ENCODE measurements at regions not wholly inside any gene's neighbourhood (a gene's known extent, or its start where the extent isn't known, plus 50 kb on each side); places are given as distances from the start of the nearest gene placed in this dataset.
"Not testable (repeated sequence)": the region's sequence is repeated elsewhere in the genome, so short reads cannot be mapped to it uniquely, and the experiment has no call there.

- no peak for DNase-seq
Measured at GRCh38 chr4:66805582-66805981, 739.7 kb downstream of the CENPC start.

- DNase-seq: no peak
Measured at GRCh38 chr4:66804979-66805378, 740.3 kb downstream of the CENPC start.

GRCh38 chr4:66797608-66798007, 747.7 kb downstream of the CENPC start:
- no peak for DNase-seq

- DNase-seq: no peak
Measured at GRCh38 chr4:66795724-66796123, 749.6 kb downstream of the CENPC start.

GRCh38 chr4:66794390-66795034, 750.8 kb downstream of the CENPC start:
- DNase-seq: no peak

- DNase-seq: no peak
Measured at GRCh38 chr4:66791686-66792085, 753.6 kb downstream of the CENPC start.

GRCh38 chr4:66785479-66785878, 759.8 kb downstream of the CENPC start:
- no peak for DNase-seq

- DNase-seq: not testable (repeated sequence)
Measured at GRCh38 chr4:66782751-66783150, 762.6 kb downstream of the CENPC start.

- no peak for DNase-seq
Measured at GRCh38 chr4:66777097-66777496, 768.2 kb downstream of the CENPC start.

GRCh38 chr4:66769441-66769840, 775.9 kb downstream of the CENPC start:
- DNase-seq: no peak

GRCh38 chr4:66767442-66767841, 777.9 kb downstream of the CENPC start:
- no peak for DNase-seq

GRCh38 chr4:66766557-66766956, 778.7 kb downstream of the CENPC start:
- no peak for DNase-seq

- DNase-seq: no peak
Measured at GRCh38 chr4:66750273-66750672, 795.0 kb downstream of the CENPC start.

GRCh38 chr4:66746918-66747317, 798.4 kb downstream of the CENPC start:
- DNase-seq: not testable (repeated sequence)

GRCh38 chr4:66741081-66741480, 804.2 kb downstream of the CENPC start:
- no peak for DNase-seq

- DNase-seq: peak; percentile 3
Measured at GRCh38 chr4:66736606-66737005, 808.7 kb downstream of the CENPC start.

GRCh38 chr4:66728280-66728679, 817.0 kb downstream of the CENPC start:
- DNase-seq: no peak

GRCh38 chr4:66712301-66712921, 832.9 kb downstream of the CENPC start:
- DNase-seq: not testable (repeated sequence)

- no peak for DNase-seq
Measured at GRCh38 chr4:66704243-66704642, 841.1 kb downstream of the CENPC start.

GRCh38 chr4:66694739-66695138, 850.6 kb downstream of the CENPC start:
- DNase-seq: no peak

GRCh38 chr4:66693694-66694093, 851.6 kb downstream of the CENPC start:
- DNase-seq: no peak

GRCh38 chr4:66691101-66691500, 854.2 kb downstream of the CENPC start:
- no peak for DNase-seq

GRCh38 chr4:66688674-66689073, 856.6 kb downstream of the CENPC start:
- peak; percentile 18 for DNase-seq

GRCh38 chr4:66687459-66687858, 857.8 kb downstream of the CENPC start:
- no peak for DNase-seq

- no peak for DNase-seq
Measured at GRCh38 chr4:66681962-66682361, 863.3 kb downstream of the CENPC start.
